Daoy (cell line): ENCODE measurements at regions not wholly inside any gene's neighbourhood (a gene's known extent, or its start where the extent isn't known, plus 50 kb on each side); places are given as distances from the start of the nearest gene placed in this dataset.

Source experiments
- DNase-seq: peaks from one replicate; pipeline ENCODE4 v3.0.0-alpha.2; 2015; ENCODE audit warnings: low read depth

DNA sequence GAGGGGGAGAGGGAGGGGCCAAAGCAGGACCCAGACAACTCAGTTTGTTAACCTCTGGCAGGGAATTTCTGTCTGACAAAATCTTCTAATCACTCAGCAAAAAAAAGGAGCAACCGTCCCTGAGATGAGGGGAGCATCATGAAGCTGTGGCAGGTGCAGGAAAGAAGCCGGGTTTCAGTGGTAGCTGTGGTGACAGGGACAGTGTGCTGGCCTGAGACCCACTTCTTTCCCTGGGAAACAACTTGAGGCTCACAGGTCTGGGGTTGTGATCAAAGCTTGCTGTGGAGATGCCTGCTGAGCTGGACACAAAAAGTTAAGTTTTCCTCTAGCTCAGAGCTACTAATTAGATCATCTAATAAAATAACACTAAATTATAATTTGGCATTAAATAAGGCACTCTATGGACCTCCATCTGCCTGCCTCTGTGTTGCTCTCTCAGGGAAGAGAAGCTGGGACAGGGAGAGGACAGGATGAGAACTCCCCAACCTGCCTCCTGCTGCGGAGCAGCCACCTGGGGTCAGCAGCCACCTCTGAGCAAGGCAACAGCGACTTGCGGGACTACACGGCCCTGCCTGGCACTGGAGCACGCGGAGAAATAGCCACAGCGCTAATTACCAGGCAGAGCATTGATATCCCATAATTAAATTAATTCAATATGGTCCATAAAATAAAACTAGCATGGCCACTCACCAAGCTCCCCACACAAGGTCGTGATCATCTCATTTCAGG, 104.6 kb upstream of the TEX51 start:
- DNase-seq, result no peak

DNA sequence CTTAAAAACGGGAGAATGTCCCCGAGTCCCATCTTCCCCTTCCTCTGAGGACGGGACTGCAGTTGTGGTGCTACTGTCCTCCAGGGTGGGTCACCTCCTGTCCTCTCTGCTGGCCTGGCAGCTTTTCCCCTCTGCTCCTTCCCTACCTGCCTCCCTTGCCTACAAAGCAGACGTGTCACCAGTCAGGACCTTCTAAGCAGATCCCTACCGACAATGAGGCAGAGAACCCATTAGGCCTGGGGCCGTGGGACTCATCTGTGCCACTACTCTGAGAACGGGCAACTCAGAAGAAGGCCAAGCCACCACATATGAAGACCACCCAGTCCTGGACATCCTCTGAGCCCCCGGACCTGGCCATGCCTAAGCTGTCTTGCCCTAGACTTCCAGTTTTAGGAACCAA, 103.0 kb upstream of the TEX51 start:
- DNase-seq, result no peak

DNA sequence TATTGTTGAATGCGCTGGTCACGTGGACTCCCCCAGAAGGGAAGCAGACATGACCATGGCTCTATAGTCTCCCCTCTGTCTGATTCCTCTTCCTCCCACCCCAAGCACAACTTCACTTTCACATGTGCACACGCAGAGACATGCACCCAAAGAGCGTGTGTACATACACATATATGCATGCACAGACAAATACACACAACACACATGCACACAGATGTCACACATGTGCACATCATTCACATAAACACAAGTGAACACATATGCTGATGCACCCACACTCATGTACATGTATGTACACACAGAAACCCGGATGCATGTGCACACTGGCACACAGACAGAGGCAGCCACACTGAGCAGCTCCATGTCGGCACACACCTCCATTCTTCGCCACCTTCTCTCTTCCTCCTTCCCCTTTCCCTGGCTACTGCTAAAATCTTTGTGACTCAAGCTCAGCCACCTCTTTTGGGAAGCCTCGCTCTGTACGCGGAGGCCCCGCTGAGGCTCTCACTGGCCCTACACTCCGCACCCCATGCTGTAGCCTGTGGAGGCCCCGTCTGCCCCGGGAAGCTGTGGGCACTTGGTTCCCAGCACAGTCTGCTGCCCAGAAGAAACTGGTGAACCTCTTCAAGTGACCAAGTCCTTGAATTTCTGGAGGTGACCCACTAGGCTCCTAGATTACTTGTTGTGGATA, 101.6 kb upstream of the TEX51 start:
- no peak for DNase-seq

DNA sequence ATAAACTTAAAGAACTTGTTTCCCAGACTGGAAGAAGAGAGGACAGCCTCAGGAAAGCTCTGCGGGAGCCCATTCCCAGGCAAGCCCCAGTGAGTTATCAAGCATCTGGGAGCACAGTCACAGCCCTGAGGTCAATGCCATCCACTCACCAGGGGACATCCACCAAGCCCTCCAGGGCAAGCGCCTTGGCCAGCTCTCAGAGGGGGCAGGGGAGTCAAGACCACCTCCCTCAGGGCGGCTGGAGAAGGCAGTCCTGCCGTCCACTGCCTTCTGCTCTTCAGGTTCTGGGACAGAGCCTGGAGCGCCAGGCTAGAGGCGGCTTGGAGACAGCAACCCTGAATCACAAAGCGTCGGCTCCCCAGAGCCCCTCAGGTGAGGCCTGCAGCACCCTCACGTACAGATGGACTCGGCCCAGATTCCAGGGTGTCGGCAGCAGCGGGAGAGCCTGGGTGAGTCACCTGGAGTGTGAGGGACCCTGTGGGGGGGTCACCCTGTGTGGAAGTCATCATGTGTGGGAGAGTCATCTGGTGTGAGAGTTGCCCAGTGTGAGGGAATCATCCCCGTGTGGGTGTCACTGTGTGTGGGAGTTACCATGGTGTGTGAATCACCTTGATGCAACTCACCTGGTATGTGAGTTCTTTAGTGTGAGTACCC, 100.9 kb upstream of the TEX51 start:
- DNase-seq, result peak; percentile 7

DNA sequence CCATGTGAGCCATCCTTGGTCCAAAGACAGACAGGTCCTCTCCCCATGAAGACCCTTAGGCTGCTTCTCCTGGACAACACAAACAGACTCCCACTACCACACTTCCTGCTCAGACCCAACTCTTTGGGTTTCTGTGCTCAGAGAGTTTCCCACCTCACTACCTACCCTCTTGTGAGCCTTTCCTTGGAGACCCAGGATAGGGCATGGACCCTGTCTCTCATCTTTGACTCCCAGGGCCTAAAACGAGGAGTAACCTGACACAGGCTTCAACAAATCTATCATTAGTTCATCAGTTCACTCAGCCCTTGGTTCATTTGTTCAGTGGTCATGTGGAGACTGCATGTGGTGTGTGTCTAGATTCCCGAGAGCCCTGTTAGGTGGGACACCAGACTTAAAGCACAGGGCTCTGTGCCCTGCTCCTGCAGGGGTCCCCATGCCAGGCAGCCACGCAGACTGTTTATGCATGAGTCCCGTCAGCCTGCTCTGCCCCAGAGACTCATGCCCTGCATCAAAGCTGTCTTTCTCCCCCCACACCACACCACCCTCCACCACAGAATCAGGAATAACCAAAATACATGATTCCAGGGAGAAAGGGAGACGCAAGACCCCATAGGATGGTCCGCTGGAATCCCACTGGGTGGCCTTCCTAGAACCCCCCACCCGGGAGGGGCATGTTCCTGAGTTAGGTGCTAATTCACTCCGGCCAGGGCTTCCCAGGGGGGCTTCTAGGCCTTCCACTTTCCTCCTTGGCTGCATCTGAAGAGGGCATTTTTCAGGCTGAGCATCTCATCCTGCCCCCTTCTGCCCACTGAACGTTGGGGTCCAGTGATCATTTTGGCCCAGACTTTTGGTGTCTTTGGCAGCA, 100.2 kb upstream of the TEX51 start:
- no peak for DNase-seq

DNA sequence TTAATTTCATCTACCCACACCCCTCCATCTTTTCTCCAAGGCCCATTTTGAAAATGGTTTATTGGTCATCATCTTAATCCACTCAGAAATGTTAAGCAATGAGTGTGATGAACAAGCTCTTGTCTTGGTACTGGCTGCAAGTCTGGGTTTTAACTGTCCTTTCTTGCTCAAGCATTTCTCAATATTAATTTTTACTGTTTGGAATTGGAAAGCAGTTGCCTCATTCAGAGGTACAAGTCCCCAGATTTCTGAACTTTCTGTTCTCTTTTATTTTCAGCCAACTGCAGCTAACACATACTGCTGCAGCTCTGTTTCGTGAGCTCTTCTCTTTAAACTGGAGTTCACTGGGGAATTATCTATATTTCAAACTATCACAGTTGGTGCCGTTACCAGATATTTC, 99.4 kb upstream of the TEX51 start:
- no peak for DNase-seq

DNA sequence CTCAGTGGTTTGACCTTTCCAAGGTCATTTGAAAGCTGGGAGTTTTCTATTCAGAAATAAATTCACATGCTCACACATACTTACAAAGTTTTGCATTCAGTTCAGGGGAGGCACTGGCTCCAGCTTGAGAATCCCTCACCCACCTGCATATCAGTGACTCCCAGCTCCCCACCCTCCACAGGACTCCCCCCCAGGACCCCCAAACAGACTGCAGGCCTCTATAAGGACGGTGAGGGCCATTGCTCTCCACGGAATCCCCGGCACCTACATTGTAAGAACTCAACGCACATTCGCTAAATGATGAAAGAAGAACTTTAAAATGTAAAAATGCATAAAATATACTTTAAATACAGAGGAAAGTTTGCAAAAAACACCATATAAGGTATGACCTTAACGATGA, 97.2 kb upstream of the TEX51 start:
- no peak for DNase-seq

DNA sequence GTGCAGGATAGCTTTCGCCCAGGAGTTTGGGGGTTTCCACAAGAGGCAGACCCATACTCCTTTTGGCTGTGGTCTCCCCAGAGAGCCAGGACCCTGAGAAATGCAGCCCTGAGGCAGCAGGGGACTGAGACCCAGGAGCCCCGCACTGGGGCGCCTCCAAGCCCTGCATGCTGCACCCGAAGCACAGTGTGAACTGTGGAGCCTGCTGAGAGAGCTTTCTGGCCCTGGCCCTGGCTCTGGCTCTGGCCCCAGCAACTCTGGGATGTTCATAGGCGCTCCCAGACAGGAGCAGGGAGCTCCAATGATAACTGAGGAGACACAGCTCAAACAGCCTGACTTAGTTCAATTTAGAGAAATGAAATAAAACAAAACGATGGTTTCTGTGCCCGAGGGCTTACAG, 96.4 kb upstream of the TEX51 start:
- no peak for DNase-seq

DNA sequence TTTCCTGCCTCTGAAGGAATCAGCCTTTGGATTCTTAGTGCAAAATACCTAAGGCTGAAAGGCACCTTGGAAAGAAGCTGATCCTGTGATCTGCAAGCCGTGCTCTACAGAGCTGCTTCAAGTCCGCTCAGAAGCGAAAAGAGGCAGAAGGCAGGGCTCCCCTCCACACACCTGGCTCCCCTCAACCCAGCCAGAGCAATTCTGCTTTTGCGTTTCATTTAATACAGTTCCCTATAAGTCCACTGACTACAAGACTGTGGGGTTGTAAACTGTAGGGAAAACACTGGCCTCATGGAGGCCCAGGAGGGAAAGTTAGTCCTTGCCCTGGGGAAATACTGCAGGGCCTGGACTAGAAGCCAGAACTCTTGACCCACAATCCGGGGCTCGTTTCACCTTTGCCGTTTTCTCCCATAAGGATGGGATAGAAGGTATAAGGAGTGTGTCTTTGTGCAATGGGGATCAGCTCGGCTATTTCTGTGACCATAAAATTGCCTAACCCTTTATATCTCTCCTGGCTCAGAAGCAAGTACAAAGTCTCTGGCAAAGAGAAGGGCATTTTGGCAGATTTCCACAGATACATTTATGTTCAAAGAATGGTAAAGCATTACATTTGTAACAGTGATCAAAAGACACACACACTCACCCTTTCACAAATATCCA, 95.8 kb upstream of the TEX51 start:
- no peak for DNase-seq

DNA sequence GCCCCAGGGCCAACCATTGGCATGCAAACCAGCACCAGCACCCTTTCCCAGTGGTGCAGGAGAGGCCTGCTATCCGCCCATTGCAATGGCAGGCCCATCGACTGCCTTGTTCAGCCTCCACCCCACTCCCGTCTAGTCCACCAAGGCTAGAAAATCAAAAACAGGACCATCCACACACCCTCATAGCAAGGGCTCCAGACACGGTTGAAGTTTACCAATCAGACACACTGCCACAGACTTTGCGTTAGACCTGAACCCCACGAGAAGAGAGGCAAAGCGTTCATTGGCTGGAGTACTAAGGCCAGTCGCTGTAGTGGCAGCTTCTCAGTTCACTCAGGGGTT, 95.3 kb upstream of the TEX51 start:
- no peak for DNase-seq

DNA sequence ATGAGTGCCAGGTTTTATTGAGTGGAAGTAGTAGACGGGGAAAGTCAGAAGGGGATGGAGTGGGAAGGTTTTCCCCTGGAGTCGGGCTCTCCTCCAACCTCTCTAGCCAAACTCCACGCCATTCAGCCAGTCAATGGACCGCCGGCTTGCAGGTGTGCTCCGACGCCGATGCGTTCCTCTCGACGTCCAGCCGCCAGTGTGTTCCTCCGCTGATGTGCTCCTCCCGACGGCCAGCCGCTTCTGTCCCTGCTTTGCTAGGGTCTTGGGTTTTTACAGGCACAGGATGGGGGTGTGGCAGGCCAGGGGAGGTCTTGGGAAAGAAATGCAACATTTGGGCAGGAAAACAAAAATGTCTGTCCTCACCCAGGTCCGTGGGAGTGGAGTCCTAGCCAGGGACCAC, 94.3 kb upstream of the TEX51 start:
- no peak for DNase-seq

DNA sequence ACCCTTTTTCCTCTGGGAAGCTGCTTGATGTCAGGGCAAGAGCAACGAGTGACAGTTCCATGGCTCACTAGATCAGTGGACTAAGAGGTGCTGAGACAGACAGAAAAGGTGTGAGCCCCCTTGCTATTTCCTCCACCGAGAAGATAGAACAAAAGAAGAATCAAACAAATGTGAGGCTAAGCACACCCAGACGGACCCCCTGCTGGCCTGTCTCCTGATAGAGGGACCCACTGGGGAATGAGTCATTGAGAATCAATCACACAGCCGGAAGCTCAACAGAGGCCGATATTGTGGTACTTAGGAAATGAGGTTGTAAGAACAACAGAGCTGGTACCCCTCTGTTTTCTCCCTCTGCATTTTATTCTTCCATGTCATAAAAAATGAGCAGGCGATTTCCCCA, 89.8 kb upstream of the TEX51 start:
- peak; percentile 51 for DNase-seq

DNA sequence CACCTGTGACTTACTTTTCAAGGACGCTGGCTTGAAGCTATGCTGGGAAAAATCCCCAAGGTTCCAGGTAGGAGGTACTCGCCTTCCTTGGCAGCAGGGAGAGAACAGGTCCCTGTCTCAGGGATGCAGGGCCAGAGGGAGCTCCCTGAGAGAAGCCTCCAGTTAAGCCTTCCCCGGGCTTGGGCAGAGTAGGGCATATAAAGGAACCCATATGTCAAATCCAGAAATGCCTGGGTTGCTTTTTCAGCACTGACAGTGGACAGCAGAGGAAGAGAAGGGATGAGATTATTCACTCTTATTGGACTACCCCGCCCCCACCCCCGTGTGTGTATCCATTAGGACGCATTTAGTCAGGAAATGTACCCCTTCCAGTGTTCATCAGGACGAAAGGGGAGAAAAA, 89.3 kb upstream of the TEX51 start:
- DNase-seq, result no peak

DNA sequence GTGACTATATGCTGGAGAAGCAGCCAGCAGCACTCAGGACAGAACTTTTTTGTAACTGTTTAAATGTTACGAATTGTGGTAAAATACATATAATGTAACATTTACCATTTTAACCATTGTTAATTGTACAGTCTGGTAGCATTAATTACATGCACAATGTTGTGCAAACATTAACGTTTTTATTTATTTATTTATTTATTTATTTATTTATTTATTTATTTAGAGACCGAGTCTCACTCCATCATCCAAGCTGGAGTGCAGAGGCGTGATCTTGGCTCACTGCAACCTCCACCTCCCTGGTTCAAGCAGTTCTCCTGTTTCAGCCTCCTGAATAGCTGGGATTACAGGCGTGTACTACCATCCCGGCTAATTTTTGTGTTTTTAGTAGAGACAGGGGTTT, 88.7 kb upstream of the TEX51 start:
- no peak for DNase-seq

DNA sequence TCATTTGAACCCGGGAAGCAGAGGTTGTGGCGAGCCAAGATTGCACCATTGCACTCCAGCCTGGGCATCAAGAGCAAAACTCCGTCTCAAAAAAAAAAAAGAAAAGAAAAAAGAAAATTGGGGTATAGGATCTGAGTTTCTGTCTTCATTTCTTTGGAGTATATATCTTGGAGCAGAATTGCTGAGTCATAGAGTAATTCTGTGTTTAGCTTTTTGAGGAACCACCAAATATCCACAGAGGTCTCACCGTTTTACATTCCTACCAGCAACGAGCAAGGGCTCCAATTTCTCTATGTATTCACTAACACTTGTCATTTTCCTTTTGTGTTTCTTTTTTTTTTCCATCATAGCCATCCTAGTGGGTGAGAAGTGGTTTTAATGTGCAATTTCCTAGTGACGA, 87.6 kb upstream of the TEX51 start:
- no peak for DNase-seq

DNA sequence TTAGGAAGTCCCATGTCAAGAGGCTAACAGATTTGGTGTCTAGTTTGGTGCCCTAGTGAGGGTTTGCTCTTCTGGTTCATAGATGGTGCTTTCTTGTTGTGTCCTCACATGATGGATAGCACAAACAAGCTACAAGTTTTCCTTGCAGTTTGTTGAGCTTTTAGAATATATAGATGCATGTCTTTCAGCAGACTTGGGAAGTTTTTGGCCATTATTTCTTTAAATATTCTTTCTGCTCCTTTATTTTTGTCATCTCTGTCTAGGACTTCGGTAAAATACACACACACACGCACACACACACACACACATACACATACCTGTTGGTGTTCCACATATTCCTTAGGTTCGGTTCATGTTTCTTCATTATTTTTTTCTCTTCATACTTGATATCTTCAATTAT, 81.5 kb upstream of the TEX51 start:
- DNase-seq, result no peak

DNA sequence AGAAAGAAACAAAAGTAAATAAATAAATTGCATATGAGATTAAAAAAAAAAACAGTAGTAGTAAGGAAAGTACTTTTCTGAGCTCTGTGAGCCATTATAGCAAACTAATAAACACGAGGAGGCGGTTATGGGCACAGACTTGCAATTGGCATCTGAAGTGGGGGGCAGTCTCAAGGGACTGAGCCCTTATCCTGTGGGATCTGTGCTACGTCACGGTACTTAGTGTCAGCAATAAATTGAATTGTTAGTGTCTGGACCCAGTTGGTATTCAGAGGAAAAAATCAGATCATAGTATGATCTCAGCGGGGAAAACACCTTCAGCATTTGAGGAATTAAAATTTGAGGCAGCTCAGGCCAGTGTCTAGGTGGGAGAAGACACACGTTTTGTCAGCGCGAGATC, 76.6 kb upstream of the TEX51 start:
- DNase-seq, result no peak

DNA sequence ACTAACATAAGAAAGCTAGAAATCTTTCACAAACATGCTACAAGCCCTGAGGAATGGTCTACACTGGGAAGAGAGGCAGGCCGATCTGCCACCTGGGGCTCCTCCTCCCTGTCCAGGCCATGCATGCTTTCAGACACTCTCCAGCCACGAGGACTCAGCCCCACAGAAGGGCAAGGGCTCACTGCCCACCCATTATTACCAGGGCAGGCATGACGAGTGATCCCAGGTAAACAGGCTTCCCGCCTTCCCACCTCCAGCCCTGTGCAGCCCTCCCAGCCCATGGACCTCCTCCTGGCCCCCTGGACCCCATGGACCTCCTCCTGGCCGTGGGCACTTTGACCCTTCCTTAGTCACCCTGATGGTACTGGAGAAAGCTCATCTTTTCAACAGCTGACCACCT, 75.8 kb upstream of the TEX51 start:
- DNase-seq, result no peak

DNA sequence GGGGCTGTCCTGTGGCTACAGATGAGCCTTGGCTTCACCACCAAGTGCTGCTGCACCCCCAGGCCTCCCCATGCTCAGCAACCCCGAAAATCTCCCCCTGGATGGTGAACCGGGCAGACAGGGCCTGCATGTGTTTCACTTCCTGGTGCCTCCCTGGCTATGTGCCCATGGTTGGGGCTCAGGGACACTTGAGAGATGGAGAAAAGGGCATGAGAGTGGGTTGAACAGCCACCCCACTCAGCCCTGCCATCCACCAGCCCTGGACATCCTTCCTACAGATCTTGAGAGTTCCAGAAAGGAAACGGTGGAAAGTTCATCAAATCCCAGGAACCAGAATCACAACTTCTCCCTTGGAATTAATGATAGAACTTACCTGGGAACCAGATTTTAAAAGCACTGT, 74.7 kb upstream of the TEX51 start:
- DNase-seq, result no peak

DNA sequence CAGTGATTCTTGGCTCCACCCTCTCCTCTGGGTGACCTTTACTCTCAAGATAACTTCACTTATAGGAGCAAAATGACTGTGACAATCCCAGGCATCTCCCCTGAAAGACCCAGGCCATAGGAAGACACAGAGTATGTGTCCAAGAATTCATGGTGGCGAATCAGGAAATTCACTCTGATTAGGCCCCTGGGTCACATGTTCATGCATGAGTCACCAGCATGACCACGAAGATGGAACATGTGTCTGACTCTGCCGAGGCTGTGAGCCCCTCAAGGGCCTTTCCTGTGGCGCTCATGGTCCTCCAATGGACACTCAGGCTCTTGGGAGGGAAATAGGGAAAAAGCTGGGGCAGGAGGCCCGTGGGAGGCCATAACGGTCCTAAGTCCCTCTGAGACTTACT, 74.0 kb upstream of the TEX51 start:
- peak; percentile 16 for DNase-seq

DNA sequence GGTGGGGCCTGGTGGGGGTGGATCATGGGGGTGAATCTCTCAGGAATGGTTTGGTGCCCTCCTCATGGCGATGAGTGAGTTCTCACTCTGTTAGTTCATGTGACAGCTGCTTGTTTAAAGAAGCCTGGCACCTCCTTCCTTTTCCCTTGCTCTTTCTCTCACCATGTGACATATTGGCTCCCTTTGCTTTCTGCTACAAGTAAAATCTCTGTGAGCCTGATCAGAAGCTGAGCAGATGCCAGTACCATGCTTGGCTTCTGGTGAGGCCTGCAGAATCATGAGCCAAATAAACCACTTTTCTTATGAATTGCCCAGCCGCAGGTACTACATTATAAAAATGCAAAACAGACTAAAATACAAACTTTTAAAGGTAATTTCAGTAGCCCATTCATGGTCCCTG, 73.4 kb upstream of the TEX51 start:
- no peak for DNase-seq

DNA sequence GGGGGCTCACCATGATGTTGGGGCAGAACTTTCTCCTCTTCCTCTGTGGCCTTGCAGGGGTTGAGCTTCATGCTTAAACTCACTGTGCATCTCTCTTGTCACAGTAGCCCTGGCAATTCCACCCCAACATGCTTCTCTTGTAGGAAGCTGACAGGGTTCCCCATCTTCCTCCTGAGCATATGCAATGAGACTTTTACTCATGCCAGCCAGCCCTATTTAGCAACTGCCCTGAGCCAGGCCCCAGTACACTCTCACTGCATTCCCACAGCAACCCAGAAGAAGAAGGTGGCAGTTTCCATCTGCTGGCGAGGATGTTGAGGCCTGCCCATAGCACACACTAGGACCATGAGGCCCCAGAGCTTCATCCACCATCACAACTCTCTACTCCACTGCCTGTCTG, 72.2 kb upstream of the TEX51 start:
- no peak for DNase-seq
